ENCODE measurements at regions not wholly inside any gene's neighbourhood (a gene's known extent, or its start where the extent isn't known, plus 50 kb on each side); places are given as distances from the start of the nearest gene placed in this dataset.
A peak's percentile ranks its signal among the peaks of the same experiment; 100 is the strongest.

- Mint-ChIP-seq H3K4me1 (ENCODE audit: low read depth) (no peaks in the 10 kb centered on the region), H3K27me3 (peaks cover 44% of the 10 kb centered on the region), H3K27ac (no peak overlapping the region), H3K4me3 (no peak overlapping the region), H3K9me3 (no peaks in the 10 kb centered on the region), H3K36me3 (ENCODE audit: low read depth) (no peaks in the 10 kb centered on the region)
- DNase-seq, result no peak
Measured at GRCh38 chr5:115469904-115470516, 74.6 kb downstream of the FEM1C start.

DNA sequence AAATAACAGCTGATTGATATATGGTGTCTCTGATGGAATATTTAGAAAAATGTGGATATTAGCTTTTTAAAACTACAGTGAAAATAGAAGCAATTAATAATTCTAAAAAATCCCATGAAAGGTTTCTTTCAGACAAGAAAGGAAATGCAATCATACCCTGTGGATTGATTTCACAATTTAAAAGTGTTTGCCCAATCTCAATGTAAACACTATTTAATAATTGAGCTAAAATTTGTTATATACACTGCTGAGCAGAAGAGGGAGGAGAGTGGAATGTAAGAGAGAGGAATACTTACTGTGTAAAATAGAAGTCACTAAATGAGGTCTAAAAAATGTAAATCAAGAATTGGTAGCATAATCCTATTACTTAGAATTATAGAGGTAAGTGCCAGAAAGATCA, 76.9 kb downstream of the FEM1C start:
- Mint-ChIP-seq H3K27me3 (peaks cover 47% of the 10 kb centered on the region), H3K4me1 (ENCODE audit: low read depth) (peaks cover 3% of the 10 kb centered on the region), H3K27ac (no peak overlapping the region), H3K9me3 (no peaks in the 10 kb centered on the region), H3K36me3 (ENCODE audit: low read depth) (no peaks in the 10 kb centered on the region), H3K4me3 (no peak overlapping the region)
- DNase-seq, result no peak

DNA sequence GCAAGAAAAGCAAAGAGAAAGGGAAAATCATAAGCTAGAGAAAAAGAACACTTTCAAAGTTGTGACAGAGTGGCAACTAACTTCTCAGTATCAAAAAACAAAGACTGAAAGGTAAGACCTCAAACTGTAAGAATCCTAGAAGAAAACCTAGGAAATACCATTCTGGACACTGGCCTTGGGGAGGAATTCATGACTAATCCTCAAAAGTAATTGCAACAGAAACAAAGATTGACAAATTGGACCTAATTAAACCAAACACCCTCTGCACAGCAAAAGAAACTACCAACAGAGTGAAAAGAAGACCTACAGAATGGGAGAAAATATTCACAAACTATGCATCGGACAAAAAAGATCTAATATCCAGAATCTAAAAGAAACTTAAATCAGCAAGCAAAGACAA, 79.1 kb downstream of the FEM1C start:
- H3K4me1 Mint-ChIP-seq (ENCODE audit: low read depth), result peaks cover 3% of the 10 kb centered on the region
- H3K9me3 Mint-ChIP-seq, result no peaks in the 10 kb centered on the region
- no peak for DNase-seq
- H3K27ac Mint-ChIP-seq, result no peak overlapping the region
- no peaks in the 10 kb centered on the region for H3K36me3 Mint-ChIP-seq (ENCODE audit: low read depth)
- H3K27me3 Mint-ChIP-seq, result peaks cover 43% of the 10 kb centered on the region
- H3K4me3 Mint-ChIP-seq, result no peak overlapping the region

GRCh38 chr5:115463983-115464382, 80.6 kb downstream of the FEM1C start:
- H3K27me3 Mint-ChIP-seq, result peaks cover 40% of the 10 kb centered on the region
- H3K4me1 Mint-ChIP-seq (ENCODE audit: low read depth), result peaks cover 3% of the 10 kb centered on the region
- no peaks in the 10 kb centered on the region for H3K9me3 Mint-ChIP-seq
- H3K36me3 Mint-ChIP-seq (ENCODE audit: low read depth), result no peaks in the 10 kb centered on the region
- no peak for DNase-seq
- H3K27ac Mint-ChIP-seq, result no peak overlapping the region
- no peak overlapping the region for H3K4me3 Mint-ChIP-seq

- no peak for DNase-seq
- peaks cover 34% of the 10 kb centered on the region for H3K27me3 Mint-ChIP-seq
- peak overlapping the region; percentile 15 for H3K4me3 Mint-ChIP-seq
- H3K36me3 Mint-ChIP-seq (ENCODE audit: low read depth), result no peaks in the 10 kb centered on the region
- peaks cover 3% of the 10 kb centered on the region for H3K4me1 Mint-ChIP-seq (ENCODE audit: low read depth)
- H3K27ac Mint-ChIP-seq, result no peak overlapping the region
- H3K9me3 Mint-ChIP-seq, result no peaks in the 10 kb centered on the region
Measured at GRCh38 chr5:115461506-115462290, 82.9 kb downstream of the FEM1C start.

DNA sequence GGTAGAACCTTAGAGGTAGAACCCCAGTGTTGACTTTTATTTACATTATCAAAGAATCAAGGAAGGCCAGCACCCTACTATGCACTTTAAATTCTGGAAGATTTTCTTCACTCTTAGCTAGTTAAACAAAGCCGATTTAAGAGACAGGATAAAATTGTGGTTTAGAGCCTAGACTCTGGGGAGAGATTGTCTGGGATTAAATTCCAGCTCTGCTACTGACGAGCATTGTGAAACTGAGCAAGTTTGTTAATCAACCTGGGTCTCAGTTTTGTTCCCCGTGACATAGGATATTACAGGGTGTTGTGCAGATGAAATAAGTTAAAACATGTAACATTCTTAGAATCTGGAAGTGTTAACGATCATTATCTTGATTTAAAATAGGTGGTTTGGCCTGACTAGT, 83.5 kb downstream of the FEM1C start:
- DNase-seq, result no peak
- Mint-ChIP-seq H3K27ac (no peak overlapping the region), H3K36me3 (ENCODE audit: low read depth) (no peaks in the 10 kb centered on the region), H3K27me3 (peaks cover 31% of the 10 kb centered on the region), H3K9me3 (no peaks in the 10 kb centered on the region), H3K4me1 (ENCODE audit: low read depth) (peaks cover 3% of the 10 kb centered on the region), H3K4me3 (peak overlapping the region; percentile 15)

DNA sequence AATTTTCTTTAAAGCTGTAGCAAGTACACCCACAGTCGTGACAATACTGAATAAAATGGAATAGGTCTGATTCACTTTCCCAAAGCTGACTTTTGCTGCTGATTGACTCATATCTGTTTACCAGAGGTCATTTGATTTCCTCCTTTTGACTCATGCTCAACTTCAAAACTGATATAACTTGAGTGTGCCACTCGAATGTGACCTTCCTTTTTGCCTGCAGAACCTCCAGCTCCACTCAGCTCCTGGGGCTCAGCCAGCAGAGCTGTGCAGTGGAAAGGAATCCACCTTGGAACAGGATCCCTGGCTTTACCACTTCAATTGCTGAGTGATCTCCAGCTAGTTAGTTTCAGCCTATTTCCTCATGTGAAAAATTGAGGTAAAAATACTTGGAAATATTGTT, 84.1 kb downstream of the FEM1C start:
- H3K27me3 Mint-ChIP-seq, result peaks cover 32% of the 10 kb centered on the region
- H3K27ac Mint-ChIP-seq, result no peak overlapping the region
- H3K4me3 Mint-ChIP-seq, result peak overlapping the region; percentile 27
- DNase-seq, result no peak
- H3K9me3 Mint-ChIP-seq, result no peaks in the 10 kb centered on the region
- peaks cover 3% of the 10 kb centered on the region for H3K4me1 Mint-ChIP-seq (ENCODE audit: low read depth)
- no peaks in the 10 kb centered on the region for H3K36me3 Mint-ChIP-seq (ENCODE audit: low read depth)

- peaks cover 33% of the 10 kb centered on the region for H3K27me3 Mint-ChIP-seq
- no peak for DNase-seq
- H3K9me3 Mint-ChIP-seq, result no peaks in the 10 kb centered on the region
- no peaks in the 10 kb centered on the region for H3K36me3 Mint-ChIP-seq (ENCODE audit: low read depth)
- H3K4me3 Mint-ChIP-seq, result no peak overlapping the region
- no peak overlapping the region for H3K27ac Mint-ChIP-seq
- peaks cover 3% of the 10 kb centered on the region for H3K4me1 Mint-ChIP-seq (ENCODE audit: low read depth)
Measured at GRCh38 chr5:115459855-115460341, 84.7 kb downstream of the FEM1C start.

DNA sequence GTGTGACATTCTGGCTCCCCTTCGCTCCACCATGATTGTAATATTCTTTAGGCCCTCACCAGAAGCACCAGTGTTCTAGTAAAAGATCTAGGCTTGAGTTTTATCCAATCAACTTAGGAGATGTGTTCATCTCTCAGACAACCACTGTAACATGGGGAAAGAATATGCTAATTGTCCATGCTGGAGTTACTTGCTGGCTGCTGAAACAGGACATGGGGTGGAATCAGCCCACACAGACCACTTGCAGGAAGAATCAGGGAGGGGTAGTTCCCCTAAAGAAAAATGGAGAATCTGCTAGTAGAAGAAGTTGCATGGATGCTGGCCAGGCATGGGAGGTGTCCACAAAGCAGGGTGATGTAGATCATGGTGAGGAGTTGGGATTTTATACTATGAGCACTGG, 86.2 kb downstream of the FEM1C start:
- Mint-ChIP-seq H3K9me3 (no peaks in the 10 kb centered on the region), H3K27me3 (peaks cover 22% of the 10 kb centered on the region), H3K4me3 (no peak overlapping the region), H3K4me1 (ENCODE audit: low read depth) (no peaks in the 10 kb centered on the region), H3K27ac (no peak overlapping the region), H3K36me3 (ENCODE audit: low read depth) (no peaks in the 10 kb centered on the region)
- DNase-seq, result no peak

- no peak for DNase-seq
- Mint-ChIP-seq H3K27me3 (peaks cover 21% of the 10 kb centered on the region), H3K36me3 (ENCODE audit: low read depth) (no peaks in the 10 kb centered on the region), H3K4me1 (ENCODE audit: low read depth) (peaks cover under 1% of the 10 kb centered on the region), H3K9me3 (no peaks in the 10 kb centered on the region), H3K4me3 (no peak overlapping the region), H3K27ac (no peak overlapping the region)
Measured at GRCh38 chr5:115458003-115458409, 86.6 kb downstream of the FEM1C start.

- peaks cover 21% of the 10 kb centered on the region for H3K27me3 Mint-ChIP-seq
- H3K4me3 Mint-ChIP-seq, result no peak overlapping the region
- no peaks in the 10 kb centered on the region for H3K9me3 Mint-ChIP-seq
- no peaks in the 10 kb centered on the region for H3K36me3 Mint-ChIP-seq (ENCODE audit: low read depth)
- H3K4me1 Mint-ChIP-seq (ENCODE audit: low read depth), result peaks cover 2% of the 10 kb centered on the region
- DNase-seq, result no peak
- H3K27ac Mint-ChIP-seq, result no peak overlapping the region
Measured at GRCh38 chr5:115457571-115457970, 87.0 kb downstream of the FEM1C start.

DNA sequence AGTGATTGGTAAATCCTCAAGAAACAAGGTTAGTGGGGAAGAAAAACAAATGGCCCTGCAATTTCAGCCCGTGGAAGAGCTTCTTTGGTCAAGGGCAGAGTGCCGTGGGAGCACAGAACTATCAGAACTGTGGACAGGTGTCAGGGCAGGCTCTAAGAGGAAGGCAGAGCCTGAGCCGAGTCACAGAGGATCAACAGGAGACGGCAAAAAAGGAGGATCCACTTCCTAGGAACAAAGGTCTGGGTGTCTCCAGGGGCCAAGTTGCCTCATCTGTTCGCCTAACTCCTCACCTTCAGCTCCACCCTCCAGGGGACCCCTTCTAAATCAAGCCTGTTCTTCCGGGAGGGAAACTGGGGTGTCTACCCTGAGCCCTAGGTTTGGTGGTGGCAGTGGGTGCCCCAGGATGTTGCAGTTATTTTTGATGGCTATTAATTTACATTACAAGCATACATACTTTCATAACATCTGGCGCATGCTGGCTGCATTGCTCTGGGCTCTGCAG, 88.0 kb downstream of the FEM1C start:
- H3K27me3 Mint-ChIP-seq, result peaks cover 17% of the 10 kb centered on the region
- no peak overlapping the region for H3K27ac Mint-ChIP-seq
- H3K9me3 Mint-ChIP-seq, result no peaks in the 10 kb centered on the region
- no peaks in the 10 kb centered on the region for H3K36me3 Mint-ChIP-seq (ENCODE audit: low read depth)
- no peak overlapping the region for H3K4me3 Mint-ChIP-seq
- no peak for DNase-seq
- H3K4me1 Mint-ChIP-seq (ENCODE audit: low read depth), result peaks cover 2% of the 10 kb centered on the region

DNA sequence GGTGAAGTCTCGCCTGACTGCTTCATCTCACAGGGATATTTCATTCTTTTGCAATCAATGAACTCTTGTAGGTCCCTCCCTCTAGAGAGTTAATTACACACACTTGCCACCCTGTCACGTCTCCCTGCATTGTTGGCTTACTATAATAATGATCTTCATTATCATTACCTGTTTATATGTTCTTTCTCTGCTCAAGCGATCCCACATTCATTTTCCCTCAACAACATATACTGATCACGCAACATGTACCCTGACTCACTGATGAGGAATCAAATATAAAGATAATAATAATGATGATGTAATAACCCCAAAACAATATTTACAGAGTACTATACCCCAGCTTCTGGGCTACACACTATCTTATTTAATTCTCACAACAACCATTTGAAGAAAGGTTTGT, 88.5 kb downstream of the FEM1C start:
- Mint-ChIP-seq H3K27ac (no peak overlapping the region), H3K36me3 (ENCODE audit: low read depth) (no peaks in the 10 kb centered on the region), H3K4me3 (no peak overlapping the region), H3K4me1 (ENCODE audit: low read depth) (peaks cover 4% of the 10 kb centered on the region), H3K27me3 (peaks cover 17% of the 10 kb centered on the region), H3K9me3 (no peaks in the 10 kb centered on the region)
- DNase-seq, result no peak

DNA sequence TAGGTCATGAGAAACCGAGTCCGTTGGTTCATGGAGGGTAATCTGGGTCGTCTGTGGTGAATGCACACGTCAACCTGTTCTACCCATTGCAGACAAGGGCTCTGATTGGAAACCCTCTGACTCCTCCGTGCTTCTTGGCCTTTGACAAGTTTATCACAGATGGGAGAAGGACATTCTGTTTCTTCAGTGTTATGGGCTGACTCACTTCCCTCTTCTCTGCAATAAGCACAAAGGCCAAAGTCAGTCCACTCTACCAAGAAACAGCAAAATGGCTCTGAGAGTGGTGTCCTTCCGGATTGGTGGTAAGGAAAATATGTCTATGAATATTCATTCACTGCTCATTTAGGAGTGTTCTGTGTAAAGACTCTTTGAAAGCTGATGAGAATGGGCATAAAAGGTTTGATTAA, 89.3 kb downstream of the FEM1C start:
- DNase-seq, result no peak
- no peak overlapping the region for H3K27ac Mint-ChIP-seq
- peaks cover 17% of the 10 kb centered on the region for H3K27me3 Mint-ChIP-seq
- no peaks in the 10 kb centered on the region for H3K36me3 Mint-ChIP-seq (ENCODE audit: low read depth)
- no peak overlapping the region for H3K4me3 Mint-ChIP-seq
- peaks cover 11% of the 10 kb centered on the region for H3K4me1 Mint-ChIP-seq (ENCODE audit: low read depth)
- no peaks in the 10 kb centered on the region for H3K9me3 Mint-ChIP-seq

DNA sequence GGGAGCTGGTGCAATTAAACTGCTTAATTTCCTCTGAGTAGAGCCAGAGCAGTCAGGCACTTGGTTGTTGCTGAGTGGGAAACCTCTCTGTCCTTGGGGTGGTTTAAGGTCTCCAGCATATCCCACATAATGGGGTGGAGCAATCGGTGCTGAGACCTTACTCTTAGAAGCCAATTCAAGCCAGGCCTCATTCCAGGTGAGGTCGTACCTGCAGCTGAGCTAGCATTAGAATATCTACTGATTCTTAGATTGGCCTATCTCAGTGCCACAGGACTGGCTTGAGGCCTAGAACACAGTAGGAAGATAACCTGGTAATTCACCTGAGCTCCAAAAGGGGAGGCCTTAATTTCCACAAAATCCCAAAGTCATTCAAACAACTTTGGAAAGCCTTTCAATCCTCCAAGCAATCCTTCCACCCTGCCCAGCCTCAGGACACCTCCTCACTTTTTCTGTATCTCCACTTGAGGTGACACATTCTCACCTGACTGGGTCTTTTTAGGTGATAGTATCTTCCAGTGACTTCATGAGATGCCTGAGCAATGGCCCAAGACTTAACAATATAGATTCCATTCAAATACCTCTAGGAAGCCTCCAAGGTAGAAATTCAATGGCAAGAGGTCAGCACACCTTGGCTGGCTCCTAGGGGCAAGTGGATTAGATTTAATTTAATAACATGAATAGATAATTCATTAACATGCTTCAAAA, 91.0 kb downstream of the FEM1C start:
- DNase-seq, result no peak

More for the DNA sequence above, 91.0 kb downstream of the FEM1C start:
- no peak overlapping the region for H3K4me3 Mint-ChIP-seq
- no peaks in the 10 kb centered on the region for H3K9me3 Mint-ChIP-seq
- H3K27me3 Mint-ChIP-seq, result peaks cover 17% of the 10 kb centered on the region
- H3K27ac Mint-ChIP-seq, result no peak overlapping the region
- H3K4me1 Mint-ChIP-seq (ENCODE audit: low read depth), result peaks cover 11% of the 10 kb centered on the region
- H3K36me3 Mint-ChIP-seq (ENCODE audit: low read depth), result no peaks in the 10 kb centered on the region

Data from activated T-cell treated with anti-CD3 and anti-CD28 coated beads, Interleukin-2, amount 50 U/mL, for 24 hours (primary cell).